ENCODE measurements at regions not wholly inside any gene's neighbourhood (a gene's known extent, or its start where the extent isn't known, plus 50 kb on each side); places are given as distances from the start of the nearest gene placed in this dataset.

- DNase-seq: no peak
These were observed 230.8 kb upstream of the CST7 start for GRCh38 chr20:24718277-24718676.

- DNase-seq: no peak
These were observed 230.4 kb upstream of the CST7 start for GRCh38 chr20:24718696-24719095.

GRCh38 chr20:24720957-24721356, 228.1 kb upstream of the CST7 start:
- DNase-seq: no peak

GRCh38 chr20:24721891-24722568, 227.0 kb upstream of the CST7 start:
- DNase-seq: no peak

GRCh38 chr20:24722586-24722985, 226.5 kb upstream of the CST7 start:
- no peak for DNase-seq

- no peak for DNase-seq
These were observed 225.9 kb upstream of the CST7 start for GRCh38 chr20:24723186-24723585.

- no peak for DNase-seq
These were observed 225.3 kb upstream of the CST7 start for GRCh38 chr20:24723647-24724352.

GRCh38 chr20:24724982-24725533, 224.0 kb upstream of the CST7 start:
- no peak for DNase-seq

- DNase-seq: no peak
These were observed 221.3 kb upstream of the CST7 start for GRCh38 chr20:24727795-24728194.

GRCh38 chr20:24729896-24730605, 219.0 kb upstream of the CST7 start:
- no peak for DNase-seq

GRCh38 chr20:24730750-24731149, 218.3 kb upstream of the CST7 start:
- no peak for DNase-seq

- no peak for DNase-seq
These were observed 217.8 kb upstream of the CST7 start for GRCh38 chr20:24731312-24731711.

GRCh38 chr20:24732076-24732475, 217.0 kb upstream of the CST7 start:
- DNase-seq: no peak

- no peak for DNase-seq
These were observed 216.5 kb upstream of the CST7 start for GRCh38 chr20:24732599-24732998.

- DNase-seq: no peak
These were observed 215.7 kb upstream of the CST7 start for GRCh38 chr20:24733416-24733815.

- no peak for DNase-seq
These were observed 214.9 kb upstream of the CST7 start for GRCh38 chr20:24734139-24734538.

GRCh38 chr20:24735263-24735662, 213.8 kb upstream of the CST7 start:
- no peak for DNase-seq

GRCh38 chr20:24736131-24736843, 212.8 kb upstream of the CST7 start:
- no peak for DNase-seq

GRCh38 chr20:24736844-24737211, 212.2 kb upstream of the CST7 start:
- no peak for DNase-seq

- no peak for DNase-seq
These were observed 211.7 kb upstream of the CST7 start for GRCh38 chr20:24737212-24737850.

- DNase-seq: no peak
These were observed 210.9 kb upstream of the CST7 start for GRCh38 chr20:24738058-24738775.

Data from hematopoietic multipotent progenitor cell treated with erythropoietin and hydrocortisone succinate and interleukin-3 and kit ligand, for 8 days (in vitro differentiated cells).